ENCODE measurements at regions not wholly inside any gene's neighbourhood (a gene's known extent, or its start where the extent isn't known, plus 50 kb on each side); places are given as distances from the start of the nearest gene placed in this dataset.

- TF ChIP-seq EZH2phosphoT487 (IDR thresholded peaks at IDR 0.05; ENCODE audit: low read depth) (no peak), CTCF (IDR thresholded peaks at IDR 0.05; ENCODE audit: low read depth, low read length) (no peak)
Measured at GRCh38 chr9:115601434-115601833, 483.5 kb upstream of the TNC start.

Measured in OCI-LY3 (cell line).